PC-9 (cell line): ENCODE measurements at regions not wholly inside any gene's neighbourhood (a gene's known extent, or its start where the extent isn't known, plus 50 kb on each side); places are given as distances from the start of the nearest gene placed in this dataset.

Experiments
- BruUV-seq: library from RNA; stranded (reverse); fragments of 400-500 nt; replicated peaks from 2 replicates; lab custom pipeline; 2021; lab: Mats Ljungman, UMichigan
- CTCF ChIA-PET: fragments of 300-600 bp; sonication (Branson Sonifier 250); formaldehyde crosslinking; loops from one replicate; lab custom pipeline; 2022; ENCODE audit warnings: antibody characterized with exemption; lab: Charles Lee
- POLR2A ChIA-PET: fragments of 300-600 bp; sonication (Branson Sonifier 250); formaldehyde crosslinking; loops from one replicate; lab custom pipeline; 2022; ENCODE audit warnings: antibody characterized with exemption; ENCODE audit not compliant: unreplicated experiment; lab: Charles Lee
- DNase-seq, 2 experiments: peaks; one replicate each; pipeline versions ENCODE4 v3.0.0 to v3.0.0-alpha.2; 2015 to 2022; ENCODE audit warnings: mixed read lengths in 1 of 2
- H2AFZ ChIP-seq: fragments of 200-600 bp; sonication (generic); 2 replicates; pipeline ENCODE4 v1.8.1; 2017; ENCODE audit warnings: antibody characterized with exemption
- H3F3A ChIP-seq: fragments of 200-600 bp; sonication (generic); 2 replicates; pipeline ENCODE4 v1.8.1; 2017; ENCODE audit warnings: antibody characterized with exemption, mild to moderate bottlenecking, low read depth; ENCODE audit not compliant: insufficient read depth
- H3K27ac ChIP-seq: fragments of 200-600 bp; sonication (generic); 2 replicates; pipeline ENCODE4 v1.6.1; 2016; ENCODE audit warnings: mixed run types
- H3K27me3 ChIP-seq: fragments of 200-600 bp; sonication (generic); 2 replicates; pipeline ENCODE4 v1.6.1; 2016; ENCODE audit warnings: low read depth, mixed run types; ENCODE audit not compliant: insufficient read depth
- H3K36me3 ChIP-seq: fragments of 200-600 bp; sonication (generic); 2 replicates; pipeline ENCODE4 v1.6.1; 2016; ENCODE audit warnings: low read depth, mixed run types
- H3K4me1 ChIP-seq: fragments of 200-600 bp; sonication (generic); replicated peaks from 2 replicates; pipeline ENCODE4 v1.6.1; 2016; ENCODE audit warnings: mixed run types; ENCODE audit not compliant: insufficient read depth
- H3K4me2 ChIP-seq: fragments of 200-600 bp; sonication (generic); 2 replicates; pipeline ENCODE4 v1.6.1; 2017; ENCODE audit warnings: mixed run types
- H3K4me3 ChIP-seq: fragments of 200-600 bp; sonication (generic); 2 replicates; pipeline ENCODE4 v1.6.1; 2016; ENCODE audit warnings: mixed run types
- H3K79me2 ChIP-seq: fragments of 200-600 bp; sonication (generic); 2 replicates; pipeline ENCODE4 v1.6.1; 2017; ENCODE audit warnings: low read depth, mixed run types
- H3K9me2 ChIP-seq: fragments of 200-600 bp; sonication (generic); 2 replicates; pipeline ENCODE4 v1.8.1; 2017; ENCODE audit warnings: mild to moderate bottlenecking; ENCODE audit not compliant: insufficient read depth
- H3K9me3 ChIP-seq: fragments of 200-600 bp; sonication (generic); 2 replicates; pipeline ENCODE4 v1.8.1; 2016; ENCODE audit warnings: low read depth; ENCODE audit not compliant: insufficient read depth
- H4K20me1 ChIP-seq: fragments of 200-600 bp; sonication (generic); 2 replicates; pipeline ENCODE4 v1.8.1; 2017; ENCODE audit not compliant: insufficient read depth
- CTCF ChIP-seq: fragments of 200-600 bp; sonication (generic); conservative IDR thresholded peaks from 2 replicates; pipeline ENCODE4 v1.6.1; 2017; ENCODE audit warnings: mixed run types, antibody characterized with exemption, mild to moderate bottlenecking, moderate library complexity
- EZH2 ChIP-seq: fragments of 200-600 bp; sonication (generic); IDR thresholded peaks from 2 replicates; pipeline ENCODE4 v1.8.0; 2017; ENCODE audit warnings: antibody characterized with exemption, low read depth
- intact Hi-C: fragments of 100-400 bp; cut with micrococcal nuclease; formaldehyde crosslinking; loops from one replicate; pipeline ENCODE4 v1.10.0; 2022; ENCODE audit not compliant: unreplicated experiment

- CTCF ChIA-PET, result no interaction called here
- intact Hi-C loops, result no loop called here
- BruUV-seq, result no TSS peak
- H3K4me3 ChIP-seq, result no peak overlapping the region
- H2AFZ ChIP-seq, result no peak overlapping the region
- no peaks in the 10 kb centered on the region for H3K27me3 ChIP-seq
- no peaks in the 10 kb centered on the region for H4K20me1 ChIP-seq
- TF ChIP-seq EZH2 (no peak), CTCF (no peak)
- no peaks in the 10 kb centered on the region for H3K36me3 ChIP-seq
- POLR2A ChIA-PET, result no interaction called here
- no peak overlapping the region for H3K4me2 ChIP-seq
- no peaks in the 10 kb centered on the region for H3F3A ChIP-seq
- no peaks in the 10 kb centered on the region for H3K79me2 ChIP-seq
- H3K9me2 ChIP-seq, result no peaks in the 10 kb centered on the region
- DNase-seq, result no peak
- H3K4me1 ChIP-seq, result no peaks in the 10 kb centered on the region
- no peaks in the 10 kb centered on the region for H3K9me3 ChIP-seq
- H3K27ac ChIP-seq, result no peak overlapping the region
Observed at GRCh38 chr11:15473954-15474837, 359.5 kb downstream of the INSC start.

GRCh38 chr11:15476371-15476917, 361.7 kb downstream of the INSC start:
- Histone ChIP-seq H3K79me2 (no peaks in the 10 kb centered on the region), H3F3A (no peaks in the 10 kb centered on the region), H3K27me3 (no peaks in the 10 kb centered on the region), H3K4me2 (no peak overlapping the region), H3K36me3 (no peaks in the 10 kb centered on the region), H3K9me3 (no peaks in the 10 kb centered on the region), H3K9me2 (no peaks in the 10 kb centered on the region), H4K20me1 (no peaks in the 10 kb centered on the region), H3K4me3 (no peak overlapping the region), H3K4me1 (no peaks in the 10 kb centered on the region), H3K27ac (no peak overlapping the region), H2AFZ (no peak overlapping the region)
- ChIA-PET CTCF (no interaction called here), POLR2A (no interaction called here)
- intact Hi-C loops, result no loop called here
- TF ChIP-seq CTCF (no peak), EZH2 (no peak)
- BruUV-seq, result no TSS peak
- no peak for DNase-seq

- TF ChIP-seq CTCF, result no peak
- no peak for TF ChIP-seq EZH2
Observed at GRCh38 chr11:15481871-15482270, 367.1 kb downstream of the INSC start.

More at GRCh38 chr11:15481871-15482270, 367.1 kb downstream of the INSC start:
- Histone ChIP-seq H3K4me2 (no peak overlapping the region), H3K36me3 (no peaks in the 10 kb centered on the region), H3K4me3 (no peak overlapping the region), H3K27ac (no peak overlapping the region), H3K27me3 (no peaks in the 10 kb centered on the region), H4K20me1 (no peaks in the 10 kb centered on the region), H3K79me2 (no peaks in the 10 kb centered on the region), H2AFZ (no peak overlapping the region), H3K9me3 (no peaks in the 10 kb centered on the region), H3F3A (no peaks in the 10 kb centered on the region), H3K9me2 (no peaks in the 10 kb centered on the region), H3K4me1 (no peaks in the 10 kb centered on the region)
- intact Hi-C loops, result no loop called here
- BruUV-seq, result no TSS peak
- ChIA-PET POLR2A (no interaction called here), CTCF (no interaction called here)
- no peak for DNase-seq
